ENCODE measurements at regions not wholly inside any gene's neighbourhood (a gene's known extent, or its start where the extent isn't known, plus 50 kb on each side); places are given as distances from the start of the nearest gene placed in this dataset.

- peak; percentile 40; the same call in 1 of the 3 replicates for ATAC-seq
- TF ChIP-seq RARB (CRISPR knock-in tag; IDR thresholded peaks at IDR 0.05) (no peak), PPARA (CRISPR knock-in tag; IDR thresholded peaks at IDR 0.05; ENCODE audit: borderline replicate concordance) (no peak), OSR1 (CRISPR knock-in tag; IDR thresholded peaks at IDR 0.05) (no peak), SNAI2 (CRISPR knock-in tag; IDR thresholded peaks at IDR 0.05) (no peak), ZFP3 (CRISPR knock-in tag; IDR thresholded peaks at IDR 0.05) (no peak), TSHZ2 (CRISPR knock-in tag; IDR thresholded peaks at IDR 0.05) (no peak), PATZ1 (CRISPR knock-in tag; IDR thresholded peaks at IDR 0.05; ENCODE audit: borderline replicate concordance) (no peak), TCF4 (CRISPR knock-in tag; IDR thresholded peaks at IDR 0.05; ENCODE audit: borderline replicate concordance) (no peak), POU6F1 (CRISPR knock-in tag; IDR thresholded peaks at IDR 0.05; ENCODE audit: borderline replicate concordance, low read depth) (no peak), TOX (CRISPR knock-in tag; IDR thresholded peaks at IDR 0.05; ENCODE audit: borderline replicate concordance) (no peak), ESRRG (CRISPR knock-in tag; IDR thresholded peaks at IDR 0.05) (no peak)
These were observed 543.5 kb downstream of the PTPRC start for GRCh38 chr1:199182186-199182843.

- TF ChIP-seq CSDC2 (CRISPR knock-in tag; IDR thresholded peaks at IDR 0.05): no peak
- TF ChIP-seq ZNF70 (CRISPR knock-in tag; IDR thresholded peaks at IDR 0.05): no peak
- no peak for TF ChIP-seq TCF4 (CRISPR knock-in tag; IDR thresholded peaks at IDR 0.05; ENCODE audit: borderline replicate concordance)
- no peak for TF ChIP-seq ISL1 (CRISPR knock-in tag; IDR thresholded peaks at IDR 0.05)
- TF ChIP-seq PATZ1 (CRISPR knock-in tag; IDR thresholded peaks at IDR 0.05; ENCODE audit: borderline replicate concordance): no peak
- no peak for ATAC-seq
These were observed 545.3 kb downstream of the PTPRC start for GRCh38 chr1:199184180-199184579.

- TF ChIP-seq CSDC2 (CRISPR knock-in tag; IDR thresholded peaks at IDR 0.05) (no peak), PPARA (CRISPR knock-in tag; IDR thresholded peaks at IDR 0.05; ENCODE audit: borderline replicate concordance) (no peak), ZC3H10 (CRISPR knock-in tag; IDR thresholded peaks at IDR 0.05) (no peak)
- no peak for ATAC-seq
These were observed 556.0 kb downstream of the PTPRC start for GRCh38 chr1:199194862-199195261.

- no peak for ATAC-seq
- TF ChIP-seq CSDC2 (CRISPR knock-in tag; IDR thresholded peaks at IDR 0.05) (no peak), ZNF8 (CRISPR knock-in tag; IDR thresholded peaks at IDR 0.05) (no peak), TCF4 (CRISPR knock-in tag; IDR thresholded peaks at IDR 0.05; ENCODE audit: borderline replicate concordance) (no peak), CSRNP3 (CRISPR knock-in tag; IDR thresholded peaks at IDR 0.05) (no peak), ZNF70 (CRISPR knock-in tag; IDR thresholded peaks at IDR 0.05) (no peak), ZFP3 (CRISPR knock-in tag; IDR thresholded peaks at IDR 0.05) (no peak), TSHZ2 (CRISPR knock-in tag; IDR thresholded peaks at IDR 0.05) (no peak), ZC3H10 (CRISPR knock-in tag; IDR thresholded peaks at IDR 0.05) (no peak), ZNF565 (CRISPR knock-in tag; conservative IDR thresholded peaks at IDR 0.05; ENCODE audit: low read depth) (no peak), BACH2 (CRISPR knock-in tag; IDR thresholded peaks at IDR 0.05; ENCODE audit: borderline replicate concordance) (no peak), CREB5 (CRISPR knock-in tag; IDR thresholded peaks at IDR 0.05; ENCODE audit: low read depth) (no peak), ESRRG (CRISPR knock-in tag; IDR thresholded peaks at IDR 0.05) (no peak), ARNTL (CRISPR knock-in tag; IDR thresholded peaks at IDR 0.05; ENCODE audit: borderline replicate concordance, low read depth) (no peak), ISL1 (CRISPR knock-in tag; IDR thresholded peaks at IDR 0.05) (no peak), RARB (CRISPR knock-in tag; IDR thresholded peaks at IDR 0.05) (no peak)
These were observed 558.9 kb downstream of the PTPRC start for GRCh38 chr1:199197695-199198094.
